ENCODE measurements at regions not wholly inside any gene's neighbourhood (a gene's known extent, or its start where the extent isn't known, plus 50 kb on each side); places are given as distances from the start of the nearest gene placed in this dataset.
"Not testable (repeated sequence)": the region's sequence is repeated elsewhere in the genome, so short reads cannot be mapped to it uniquely, and the experiment has no call there.

GRCh38 chr15:66994927-66995656, 70.3 kb upstream of the SMAD3 start:
- H3K4me3 ChIP-seq = no peak overlapping the region

GRCh38 chr15:66996094-66996493, 69.3 kb upstream of the SMAD3 start:
- no peak for ATAC-seq
- intact Hi-C loops (cut with DNase I) = no loop called here
- TF ChIP-seq CTCF (IDR thresholded peaks at IDR 0.05) = no peak
- no peaks in the 10 kb centered on the region for H3K36me3 ChIP-seq
- no peak for DNase-seq
- H3K27ac ChIP-seq = no peak overlapping the region
- H3K9me3 ChIP-seq = no peaks in the 10 kb centered on the region
- no peaks in the 10 kb centered on the region for H3K4me1 ChIP-seq
- no peak overlapping the region for H3K4me3 ChIP-seq
- no peaks in the 10 kb centered on the region for H3K27me3 ChIP-seq

More at GRCh38 chr15:66994927-66995656, 70.3 kb upstream of the SMAD3 start:
- ATAC-seq = no peak
- Histone ChIP-seq H3K27me3 (no peaks in the 10 kb centered on the region), H3K9me3 (no peaks in the 10 kb centered on the region), H3K36me3 (no peaks in the 10 kb centered on the region), H3K4me1 (no peaks in the 10 kb centered on the region), H3K27ac (no peak overlapping the region)
- TF ChIP-seq CTCF (IDR thresholded peaks at IDR 0.05) = no peak
- no peak for DNase-seq
- intact Hi-C loops (cut with DNase I) = no loop called here

- intact Hi-C loops (cut with DNase I) = no loop called here
- no peaks in the 10 kb centered on the region for H3K27me3 ChIP-seq
- ATAC-seq (no peak), DNase-seq (no peak)
- H3K36me3 ChIP-seq = no peaks in the 10 kb centered on the region
- no peak for TF ChIP-seq CTCF (IDR thresholded peaks at IDR 0.05)
- H3K4me3 ChIP-seq = no peak overlapping the region
- H3K9me3 ChIP-seq = no peaks in the 10 kb centered on the region
- H3K4me1 ChIP-seq = no peaks in the 10 kb centered on the region
- H3K27ac ChIP-seq = no peak overlapping the region
Observed at GRCh38 chr15:66997212-66997611, 68.2 kb upstream of the SMAD3 start.

- H3K4me1 ChIP-seq; ATAC-seq; H3K4me3 ChIP-seq; H3K36me3 ChIP-seq; DNase-seq; H3K27ac ChIP-seq; H3K27me3 ChIP-seq; H3K9me3 ChIP-seq; intact Hi-C loops (cut with DNase I): not testable (repeated sequence)
Observed at GRCh38 chr15:66998234-66998633, 67.2 kb upstream of the SMAD3 start.

GRCh38 chr15:66999046-66999968, 66.1 kb upstream of the SMAD3 start:
- no peak for TF ChIP-seq CTCF (IDR thresholded peaks at IDR 0.05)
- H3K4me1 ChIP-seq = no peaks in the 10 kb centered on the region
- no peak overlapping the region for H3K27ac ChIP-seq
- H3K36me3 ChIP-seq = no peaks in the 10 kb centered on the region
- H3K4me3 ChIP-seq = no peak overlapping the region
- no peak for DNase-seq
- no peak for ATAC-seq
- H3K9me3 ChIP-seq = no peaks in the 10 kb centered on the region
- intact Hi-C loops (cut with DNase I) = no loop called here
- H3K27me3 ChIP-seq = no peaks in the 10 kb centered on the region

- no peak overlapping the region for H3K27ac ChIP-seq
- DNase-seq = no peak
- no peaks in the 10 kb centered on the region for H3K9me3 ChIP-seq
- H3K4me1 ChIP-seq = no peaks in the 10 kb centered on the region
- no peaks in the 10 kb centered on the region for H3K27me3 ChIP-seq
- no peak overlapping the region for H3K4me3 ChIP-seq
- no peak for ATAC-seq
- intact Hi-C loops (cut with DNase I) = no loop called here
- H3K36me3 ChIP-seq = no peaks in the 10 kb centered on the region
- no peak for TF ChIP-seq CTCF (IDR thresholded peaks at IDR 0.05)
Observed at GRCh38 chr15:67000896-67001295, 64.5 kb upstream of the SMAD3 start.
